ENCODE measurements at regions not wholly inside any gene's neighbourhood (a gene's known extent, or its start where the extent isn't known, plus 50 kb on each side); places are given as distances from the start of the nearest gene placed in this dataset.

DNA sequence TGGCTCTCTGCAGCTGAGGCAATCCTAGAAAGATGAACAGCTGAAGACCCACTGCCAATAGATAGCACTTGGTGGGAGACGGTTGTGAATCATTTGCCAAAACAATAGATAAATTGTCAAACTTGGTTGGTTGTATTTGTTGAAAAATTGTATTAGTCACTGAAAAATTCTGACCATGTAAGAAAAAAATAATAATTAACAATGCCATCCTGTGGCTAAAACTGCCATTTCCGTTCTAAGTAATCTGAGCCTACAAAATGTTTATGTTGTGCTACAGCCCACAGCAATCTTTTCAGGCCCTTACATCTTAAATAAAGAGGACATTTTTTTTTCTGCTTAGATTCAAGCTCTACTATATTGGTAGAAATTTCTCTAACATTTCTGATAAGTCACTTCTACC lies 103.2 kb upstream of the ANO3 start:
- no peak for DNase-seq (ENCODE audit: low read depth)

DNA sequence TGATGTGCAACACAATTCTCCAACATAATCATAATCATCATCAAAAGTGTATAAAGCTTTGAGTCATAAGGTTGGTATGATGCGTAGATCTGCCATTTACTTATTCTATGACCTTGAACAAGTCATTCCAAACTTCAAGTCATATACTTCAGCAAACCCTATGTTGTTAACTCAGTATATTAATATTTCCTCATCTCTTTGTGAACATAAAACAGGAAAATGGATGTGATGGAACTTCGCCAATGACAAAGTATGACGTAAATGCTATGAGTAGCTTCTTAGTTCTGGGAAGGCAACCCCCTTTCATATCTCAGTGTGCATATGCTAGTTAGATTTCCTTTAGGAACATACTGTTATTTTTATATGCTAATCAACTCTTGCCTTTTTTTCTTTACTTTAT lies 102.7 kb upstream of the ANO3 start:
- DNase-seq (ENCODE audit: low read depth), result no peak

DNA sequence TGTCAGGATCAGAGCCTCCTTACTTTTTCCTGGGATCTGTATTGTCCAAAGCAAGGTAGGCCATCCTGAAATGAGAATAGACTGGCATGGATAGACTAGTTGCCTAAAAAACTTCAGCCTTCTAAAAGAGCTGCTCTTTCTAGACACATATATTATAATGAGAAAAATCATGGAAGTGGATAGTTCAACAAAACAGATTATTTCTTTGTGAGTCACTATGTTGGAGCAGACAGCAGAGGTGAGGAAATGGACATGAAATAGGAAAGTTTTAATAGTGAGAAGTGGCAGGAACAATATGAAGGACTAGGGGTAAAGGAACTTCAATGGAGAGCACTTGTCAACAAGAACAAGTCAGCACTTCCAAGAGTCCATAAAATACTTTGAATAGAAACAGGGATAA lies 101.9 kb upstream of the ANO3 start:
- DNase-seq (ENCODE audit: low read depth), result no peak

DNA sequence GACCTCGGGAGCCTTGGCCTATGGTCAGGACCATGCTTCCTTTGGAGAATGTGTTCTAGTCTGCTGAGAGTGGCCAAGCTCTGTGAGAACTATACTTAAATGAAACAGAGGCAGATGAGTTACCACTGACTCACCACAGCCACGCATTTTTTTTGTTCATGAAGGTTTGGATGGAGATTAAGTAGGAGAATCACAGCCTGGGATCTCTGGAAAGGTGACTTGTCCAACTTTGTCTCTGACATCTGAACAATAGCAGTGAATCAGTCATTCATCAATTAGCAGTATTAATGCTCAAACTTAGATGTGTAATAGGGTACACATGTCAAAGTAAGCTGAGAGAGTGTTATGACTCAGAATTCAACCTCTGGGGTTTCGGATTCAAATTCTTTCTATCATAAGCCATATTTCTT lies 100.7 kb upstream of the ANO3 start:
- peak; percentile 8 for DNase-seq (ENCODE audit: low read depth)

DNA sequence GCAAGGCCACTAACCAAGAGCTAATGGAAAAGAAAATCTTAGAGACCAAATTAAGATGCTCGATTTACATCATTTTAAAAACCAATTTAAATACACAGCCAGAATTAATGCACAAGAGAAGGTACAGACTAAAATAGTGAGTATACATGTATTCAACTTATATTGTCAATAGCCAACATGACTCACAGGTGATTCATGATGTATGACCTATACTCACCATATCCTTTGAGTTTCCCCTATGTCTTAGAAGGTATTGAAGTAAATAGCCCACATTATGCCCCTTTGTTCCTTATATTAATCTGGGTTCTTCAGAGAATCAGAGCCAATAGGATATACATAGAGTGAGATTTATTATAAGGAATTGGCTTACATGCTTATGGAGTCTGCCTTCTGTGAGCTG lies 97.5 kb upstream of the ANO3 start:
- DNase-seq (ENCODE audit: low read depth), result no peak

DNA sequence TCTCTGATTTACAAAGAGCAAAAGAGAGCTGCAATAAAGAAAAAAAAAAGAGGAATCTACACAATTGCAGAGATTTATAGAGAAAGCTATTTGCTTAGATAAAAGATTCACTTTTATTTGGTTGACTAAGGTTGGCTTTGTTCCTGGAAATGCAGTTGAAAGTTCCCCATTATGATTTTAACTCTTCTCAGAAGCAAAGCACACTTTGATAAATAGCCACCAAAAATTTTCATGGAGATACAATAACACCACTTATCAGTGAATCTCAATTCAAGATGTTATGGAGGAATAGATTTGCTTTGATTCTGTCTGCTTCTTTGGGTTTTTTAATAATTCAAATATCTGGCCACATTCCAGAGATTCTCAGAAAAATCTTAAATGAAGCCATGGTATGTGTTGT lies 88.5 kb upstream of the ANO3 start:
- DNase-seq (ENCODE audit: low read depth), result no peak

DNA sequence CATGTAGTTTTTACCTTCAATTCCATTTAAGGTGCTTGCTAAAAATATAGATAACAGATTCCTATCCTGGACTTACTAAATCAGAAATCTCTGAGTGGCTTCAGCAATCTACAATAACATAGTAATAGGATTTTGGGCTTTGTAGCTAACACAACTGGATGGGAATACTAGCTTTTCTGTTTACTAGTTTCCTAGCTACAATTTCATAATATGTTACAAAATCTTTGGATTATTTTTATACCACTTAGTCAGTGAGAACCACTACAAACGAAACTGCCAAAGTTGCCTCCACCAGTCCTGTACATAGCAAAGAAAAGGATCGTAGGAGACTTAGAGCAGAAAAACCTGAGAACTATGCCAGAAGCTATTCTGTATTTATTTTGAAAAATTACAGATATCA lies 87.7 kb upstream of the ANO3 start:
- peak; percentile 20 for DNase-seq (ENCODE audit: low read depth)

DNA sequence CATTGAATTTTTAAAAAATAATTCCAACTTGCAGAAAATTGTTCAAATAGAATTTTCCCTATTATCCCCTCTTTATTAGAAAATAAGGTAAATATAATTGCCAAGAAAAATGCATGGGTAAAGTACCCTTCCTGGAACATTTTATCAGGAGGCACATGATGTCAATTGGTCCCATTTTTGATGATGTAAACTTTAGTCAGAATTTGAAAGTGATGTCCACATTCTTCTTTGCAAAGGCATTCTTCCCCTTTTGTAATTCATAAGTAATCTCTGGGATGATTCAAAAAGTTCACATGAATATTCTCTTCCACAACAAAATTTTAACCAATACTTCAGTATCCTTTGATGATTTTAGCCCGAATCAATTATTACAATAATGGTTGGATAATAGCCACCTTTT lies 86.9 kb upstream of the ANO3 start:
- DNase-seq (ENCODE audit: low read depth), result no peak

DNA sequence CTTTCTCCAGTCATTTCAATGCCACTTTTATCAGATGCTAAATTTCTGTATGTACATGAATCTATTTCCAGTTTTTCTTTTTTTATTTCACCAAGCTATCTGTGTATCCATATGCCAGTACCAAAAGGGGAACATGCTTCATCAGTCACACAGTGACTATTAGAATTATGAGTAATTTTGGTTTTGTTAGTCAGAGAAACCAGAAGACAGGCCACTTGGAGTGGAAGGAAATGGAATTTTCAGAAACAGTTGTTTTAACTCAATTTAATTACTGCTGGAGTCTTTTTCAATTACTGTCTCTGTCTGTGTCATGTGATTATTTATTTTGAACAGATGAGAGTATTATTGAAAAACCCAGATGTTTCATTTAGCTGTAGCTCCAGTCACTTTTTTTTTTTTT lies 84.6 kb upstream of the ANO3 start:
- peak; percentile 29 for DNase-seq (ENCODE audit: low read depth)

DNA sequence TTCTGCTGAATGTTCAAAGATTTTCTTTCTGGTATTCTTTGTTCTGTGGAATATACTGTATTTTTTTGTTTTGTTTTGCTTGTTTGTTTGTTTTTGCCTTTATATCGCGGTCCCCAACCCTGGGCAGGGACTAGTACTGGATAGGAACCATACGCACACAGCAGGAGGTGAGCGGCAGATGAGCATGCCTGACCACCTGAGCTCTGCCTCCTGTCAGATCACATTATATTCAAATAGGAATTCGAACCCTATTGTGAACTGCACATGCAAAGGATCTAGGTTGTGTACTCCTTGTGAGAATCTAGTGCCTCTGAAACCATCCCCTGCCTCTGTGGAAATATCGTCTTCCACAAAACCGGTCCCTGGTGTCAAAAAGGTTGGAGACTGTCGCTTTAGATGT lies 83.3 kb upstream of the ANO3 start:
- DNase-seq (ENCODE audit: low read depth), result no peak

DNA sequence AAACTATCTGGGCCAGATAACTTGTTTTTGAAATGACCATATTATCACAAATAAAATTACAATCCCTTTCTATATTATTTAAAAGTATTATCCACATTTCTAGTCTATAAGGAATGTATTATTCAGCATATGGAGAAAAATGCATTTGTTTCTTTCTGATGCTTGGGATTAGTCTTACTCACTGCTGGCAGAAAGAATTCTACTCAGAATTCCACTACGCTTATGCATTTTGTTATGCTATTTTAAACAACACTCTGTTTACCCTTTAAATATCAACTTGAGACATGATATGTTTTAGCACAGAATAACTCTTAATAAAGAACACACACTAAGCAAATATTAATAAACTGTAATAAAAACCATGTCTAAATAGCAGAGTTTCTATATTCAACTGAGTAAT lies 77.6 kb upstream of the ANO3 start:
- no peak for DNase-seq (ENCODE audit: low read depth)

DNA sequence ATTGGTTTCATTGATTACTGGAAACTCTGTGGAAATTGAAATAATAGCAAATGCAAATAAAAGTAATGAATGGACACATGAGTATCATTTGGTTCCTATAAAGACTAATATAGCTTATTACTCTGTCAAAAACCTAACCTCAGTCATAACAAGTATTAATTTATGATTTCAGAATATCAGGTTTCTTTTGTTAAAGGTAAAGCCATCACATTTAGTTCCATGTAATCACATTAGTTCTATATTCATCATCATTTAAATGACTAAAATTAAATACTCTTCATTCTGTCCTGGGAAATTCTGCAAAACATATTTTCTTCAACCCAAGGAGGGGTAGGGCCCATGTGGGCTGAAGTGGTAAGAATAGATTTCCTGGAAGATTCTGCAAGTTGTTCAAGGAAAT lies 68.2 kb upstream of the ANO3 start:
- DNase-seq (ENCODE audit: low read depth), result no peak

DNA sequence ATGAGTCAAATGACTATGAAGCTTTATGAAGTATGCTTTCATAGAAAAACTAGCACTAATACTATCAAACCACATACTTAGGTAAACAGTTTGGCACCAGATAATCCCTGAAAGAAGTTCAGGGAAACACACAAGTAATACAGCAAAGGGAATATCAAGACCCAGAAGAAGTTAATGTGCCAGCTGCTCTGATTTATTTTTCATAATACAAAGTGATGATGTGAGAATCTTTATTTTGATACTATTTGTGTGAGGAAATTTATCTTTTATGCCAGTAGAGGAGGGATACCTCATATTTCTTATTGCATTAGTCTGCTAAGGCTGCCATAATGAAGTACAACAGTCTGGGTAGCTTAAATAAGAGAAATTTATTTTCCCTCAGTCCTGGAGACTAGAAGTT lies 67.7 kb upstream of the ANO3 start:
- DNase-seq (ENCODE audit: low read depth), result no peak

DNA sequence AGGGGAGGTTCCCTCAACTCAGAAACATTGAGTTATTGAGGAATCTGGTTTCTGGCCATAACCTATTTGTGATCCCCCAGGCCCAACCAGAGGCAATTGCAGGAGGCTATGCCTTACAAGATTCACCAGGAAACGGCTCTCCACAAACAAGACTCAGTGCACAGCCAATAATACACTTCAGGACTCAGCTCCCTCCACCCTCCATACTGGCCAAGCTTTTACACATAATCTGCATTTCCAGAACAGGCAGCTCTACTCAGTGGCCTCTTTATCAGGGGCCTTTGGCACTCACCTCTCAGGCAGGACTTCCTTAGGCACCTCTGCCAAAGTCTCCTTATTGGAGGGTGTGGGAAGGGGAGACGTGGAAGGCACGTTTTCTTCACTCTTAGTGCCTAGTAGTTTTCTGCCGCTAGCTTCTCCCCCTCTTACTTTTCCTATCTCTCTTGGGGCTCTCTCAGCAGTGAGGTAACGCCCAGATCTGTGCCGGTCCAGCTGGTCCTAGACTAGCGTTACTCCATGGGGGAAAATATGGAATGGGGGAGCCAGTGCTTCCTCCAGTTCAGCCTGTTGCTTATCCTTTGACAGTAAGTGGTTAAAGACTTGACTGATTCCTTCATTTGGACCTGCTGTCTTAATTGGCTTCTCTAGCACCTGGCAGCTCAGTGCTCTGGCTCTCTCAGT lies 62.8 kb upstream of the ANO3 start:
- no peak for DNase-seq (ENCODE audit: low read depth)

DNA sequence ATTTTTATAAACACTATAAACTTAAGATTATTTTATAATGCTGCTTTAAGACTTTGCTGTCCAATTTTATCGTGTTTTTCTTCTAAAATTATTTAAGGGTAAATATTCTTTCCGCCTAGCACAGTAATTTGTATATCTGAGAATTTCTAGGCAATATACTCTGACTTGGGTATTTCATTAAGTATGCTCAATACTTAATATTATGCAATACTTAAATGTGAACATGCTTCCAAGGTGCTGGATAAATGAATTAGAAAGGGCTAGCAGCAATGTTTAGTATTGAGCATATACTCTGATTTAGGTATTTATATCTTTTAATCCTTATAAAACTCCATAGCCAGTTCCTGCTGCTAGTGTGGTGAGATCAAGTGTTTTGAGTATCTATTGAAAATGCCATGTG lies 60.3 kb upstream of the ANO3 start:
- no peak for DNase-seq (ENCODE audit: low read depth)

DNA sequence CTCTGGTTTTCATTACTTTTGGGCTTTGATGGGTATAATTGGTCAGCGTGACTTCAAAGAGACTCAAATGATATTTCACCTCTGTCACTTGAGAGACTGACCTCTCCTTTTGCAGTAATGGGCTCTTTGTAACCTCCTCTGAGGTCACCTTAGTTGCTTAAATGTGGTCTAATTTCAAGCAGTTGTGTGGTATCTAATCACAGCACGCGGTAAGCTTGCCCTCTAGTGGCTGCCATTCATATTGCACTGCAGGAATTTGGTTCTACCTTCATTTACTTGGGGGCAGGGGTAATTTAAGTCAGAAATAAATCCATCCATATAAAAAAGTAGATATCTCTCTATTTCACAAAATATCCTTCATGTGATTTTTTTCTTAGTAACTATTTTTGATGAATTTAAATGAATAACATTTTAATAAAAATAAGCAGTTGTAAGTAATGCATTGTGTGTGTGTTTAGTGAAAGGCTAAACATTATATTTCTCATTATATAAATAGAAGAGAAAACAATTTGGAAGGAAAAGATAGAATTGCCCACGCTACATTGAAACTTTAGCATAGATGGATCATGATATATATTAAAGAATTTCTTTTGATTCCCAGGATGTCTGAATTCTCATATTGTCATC lies 55.0 kb upstream of the ANO3 start:
- DNase-seq (ENCODE audit: low read depth), result peak; percentile 61

DNA sequence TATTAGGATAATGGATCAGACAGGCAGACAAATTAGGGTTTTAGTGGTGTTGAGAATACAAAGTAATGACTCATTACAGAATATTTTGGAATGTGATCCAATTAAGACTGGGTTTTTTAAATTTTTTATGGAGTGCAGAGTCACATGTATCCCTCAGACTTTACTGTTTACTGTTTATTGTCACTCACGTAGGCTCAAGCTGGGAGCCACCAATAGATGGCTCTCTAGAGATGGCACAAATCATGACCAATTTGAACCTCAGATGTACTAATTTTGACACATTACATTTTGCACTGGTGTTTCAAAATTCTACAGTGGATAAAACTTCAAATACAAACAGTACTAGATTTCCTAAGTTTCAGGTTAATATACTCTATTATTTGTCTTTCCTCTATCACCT lies 53.6 kb upstream of the ANO3 start:
- DNase-seq (ENCODE audit: low read depth), result no peak
